HCT116 (cell line): ENCODE measurements at regions not wholly inside any gene's neighbourhood (a gene's known extent, or its start where the extent isn't known, plus 50 kb on each side); places are given as distances from the start of the nearest gene placed in this dataset.
A peak's percentile ranks its signal among the peaks of the same experiment; 100 is the strongest.

Experiments used
- ATAC-seq: fragments of 200-7000 bp; cut with Tn5 transposase; 2 replicates; pipeline ENCODE4 v1.9.1; 2020; ENCODE audit warnings: mild to moderate bottlenecking, moderate library complexity
- BruUV-seq: library from RNA; stranded (reverse); fragments of 400-500 nt; replicated peaks from 2 replicates; lab custom pipeline; 2021; lab: Mats Ljungman, UMichigan
- CTCF ChIA-PET: fragments of 300-600 bp; sonication (Branson Sonifier 250); formaldehyde crosslinking; loops from one replicate; lab custom pipeline; 2021; ENCODE audit warnings: antibody characterized with exemption; lab: Charles Lee
- POLR2A ChIA-PET: fragments of 300-600, 350-600 bp; sonication (Branson Sonifier 250); formaldehyde crosslinking; loops from one replicate; lab custom pipeline; 2021; ENCODE audit warnings: antibody characterized with exemption; lab: Charles Lee
- RAD21 ChIA-PET, 2 experiments: fragments of 300-600 bp; sonication (Branson Sonifier 250); formaldehyde crosslinking; loops; one replicate each; lab custom pipeline; 2023; ENCODE audit warnings: low total read pairs in 2 of 2; ENCODE audit not compliant: uncharacterized antibody in 2 of 2, unreplicated experiment in 2 of 2, low non-redundant PET in 1 of 2; lab: Charles Lee
- DNase-seq: peaks from one replicate; pipeline ENCODE4 v3.0.0-alpha.2; 2010; ENCODE audit warnings: low read depth, low spot score
- H2AFZ ChIP-seq: fragments of 200-600 bp; shearing (Covaris generic), sonication (generic); 2 replicates; pipeline ENCODE4 v1.6.1; 2017; ENCODE audit warnings: low read depth, mixed run types, mixed read lengths, antibody characterized with exemption, low read length; ENCODE audit not compliant: poor library complexity, severe bottlenecking
- H3K27ac ChIP-seq: 2 replicates; pipeline ENCODE4 v1.5.1; 2012; ENCODE audit warnings: low read depth, low read length
- H3K27me3 ChIP-seq: fragments of 200-600 bp; sonication (generic); 2 replicates; pipeline ENCODE4 v1.6.1; 2016; ENCODE audit warnings: mixed run types, low read length, mixed read lengths; ENCODE audit not compliant: insufficient read depth
- H3K36me3 ChIP-seq, 2 experiments: fragments of 200-500 bp in 1 of 2; fragments of 200-600 bp in 1 of 2; sonication (Bioruptor generic) in 1 of 2; sonication (generic) in 1 of 2; 2 replicates each; pipeline versions ENCODE4 v1.5.1 to v1.6.1; 2014 to 2016; ENCODE audit warnings: low read length in 2 of 2, inconsistent platforms in 1 of 2, mixed read lengths in 1 of 2, mixed run types in 1 of 2; ENCODE audit not compliant: insufficient read depth in 2 of 2, control insufficient read depth in 1 of 2
- H3K4me1 ChIP-seq, 2 experiments: fragments of 200-600 bp in 1 of 2; sonication (generic) in 1 of 2; 2 replicates each; pipeline versions ENCODE4 v1.5.1 to v1.6.1; 2012 to 2017; ENCODE audit warnings: low read length in 2 of 2, inconsistent platforms in 1 of 2, mild to moderate bottlenecking in 1 of 2, mixed read lengths in 1 of 2, mixed run types in 1 of 2, moderate library complexity in 1 of 2; ENCODE audit not compliant: insufficient read depth in 2 of 2, control insufficient read depth in 1 of 2
- H3K4me2 ChIP-seq: fragments of 200-600 bp; sonication (generic); 2 replicates; pipeline ENCODE4 v1.6.1; 2017; ENCODE audit warnings: mixed run types, low read length, mixed read lengths
- H3K4me3 ChIP-seq, 2 experiments: fragments of 200-600 bp in 1 of 2; sonication (generic) in 1 of 2; replicated peaks in 1 of 2; 2 replicates each; pipeline ENCODE4 v1.5.1; 2011 to 2016; ENCODE audit warnings: low read length in 2 of 2, control low read depth in 1 of 2, low read depth in 1 of 2, mild to moderate bottlenecking in 1 of 2, mixed read lengths in 1 of 2, mixed run types in 1 of 2
- H3K79me2 ChIP-seq: fragments of 200-600 bp; sonication (generic); 2 replicates; pipeline ENCODE4 v1.6.1; 2017; ENCODE audit warnings: mild to moderate bottlenecking, mixed run types, low read length, moderate library complexity, mixed read lengths; ENCODE audit not compliant: insufficient read depth
- H3K9ac ChIP-seq: fragments of 200-600 bp; sonication (generic); 2 replicates; pipeline ENCODE4 v1.6.1; 2016; ENCODE audit warnings: low read length, mixed read lengths
- H3K9me2 ChIP-seq: fragments of 200-600 bp; sonication (generic), shearing (Covaris generic); 2 replicates; pipeline ENCODE4 v1.6.1; 2017; ENCODE audit warnings: mixed run types, mild to moderate bottlenecking, moderate library complexity; ENCODE audit not compliant: insufficient read depth
- H3K9me3 ChIP-seq, 2 experiments: fragments of 200-500 bp in 1 of 2; fragments of 200-600 bp in 1 of 2; sonication (Bioruptor generic) in 1 of 2; sonication (generic) in 1 of 2; 2 replicates each; pipeline ENCODE4 v1.6.1; 2014 to 2017; ENCODE audit warnings: low read length in 2 of 2, mixed read lengths in 2 of 2, inconsistent platforms in 1 of 2, low read depth in 1 of 2, mild to moderate bottlenecking in 1 of 2, mixed run types in 1 of 2, moderate library complexity in 1 of 2; ENCODE audit not compliant: control insufficient read depth in 1 of 2, insufficient read depth in 1 of 2
- H4K20me1 ChIP-seq: fragments of 200-600 bp; sonication (generic), shearing (Covaris generic); 2 replicates; pipeline ENCODE4 v1.6.1; 2017; ENCODE audit warnings: mixed run types, mild to moderate bottlenecking, moderate library complexity; ENCODE audit not compliant: insufficient read depth
- CBX3 ChIP-seq: IDR thresholded peaks from 2 replicates; pipeline ENCODE4 v1.6.1; 2012; ENCODE audit warnings: low read depth
- EGR1 ChIP-seq: IDR thresholded peaks from 2 replicates; pipeline ENCODE4 v1.6.1; 2012; ENCODE audit warnings: low read depth
- EZH2 ChIP-seq: fragments of 200-600 bp; sonication (generic); IDR thresholded peaks from 2 replicates; pipeline ENCODE4 v1.6.1; 2017; ENCODE audit warnings: antibody characterized with exemption, mixed run types
- JUND ChIP-seq: IDR thresholded peaks from 2 replicates; pipeline ENCODE4 v1.6.1; 2012
- POLR2A ChIP-seq: IDR thresholded peaks from 2 replicates; pipeline ENCODE4 v1.7.0; 2011; ENCODE audit warnings: borderline replicate concordance; ENCODE audit not compliant: insufficient read depth, insufficient read length; ENCODE audit errors: extremely low read depth
- POLR2AphosphoS5 ChIP-seq: IDR thresholded peaks from 2 replicates; pipeline ENCODE4 v1.6.1; 2011; ENCODE audit warnings: mild to moderate bottlenecking, low read depth, low read length, moderate library complexity
- RAD21 ChIP-seq: IDR thresholded peaks from 2 replicates; pipeline ENCODE4 v1.6.1; 2012; ENCODE audit warnings: low read depth, mild to moderate bottlenecking
- REST ChIP-seq: IDR thresholded peaks from 2 replicates; pipeline ENCODE4 v1.6.1; 2012; ENCODE audit warnings: low read depth
- ZFX ChIP-seq: fragments of 450-650 bp; IDR thresholded peaks from 2 replicates; pipeline ENCODE4 v1.6.1; 2017
- intact Hi-C: fragments of 100-400 bp; cut with micrococcal nuclease; formaldehyde crosslinking; loops from 2 replicates; pipeline ENCODE4 v1.10.0; 2022
- TF ChIP-seq, protein P1 (sequence below), 3 experiments: fragments of 200-600 bp in 1 of 3; sonication (generic) in 1 of 3; IDR thresholded peaks in 2 of 3; conservative IDR thresholded peaks in 1 of 3; 2 replicates each; pipeline ENCODE4 v1.5.1; 2012 to 2017; ENCODE audit warnings: low read depth in 2 of 3, low read length in 2 of 3, antibody characterized with exemption in 1 of 3, borderline replicate concordance in 1 of 3, control low read depth in 1 of 3, mild to moderate bottlenecking in 1 of 3, mixed read lengths in 1 of 3, mixed run types in 1 of 3, moderate library complexity in 1 of 3; ENCODE audit not compliant: insufficient read depth in 1 of 3

DNA sequence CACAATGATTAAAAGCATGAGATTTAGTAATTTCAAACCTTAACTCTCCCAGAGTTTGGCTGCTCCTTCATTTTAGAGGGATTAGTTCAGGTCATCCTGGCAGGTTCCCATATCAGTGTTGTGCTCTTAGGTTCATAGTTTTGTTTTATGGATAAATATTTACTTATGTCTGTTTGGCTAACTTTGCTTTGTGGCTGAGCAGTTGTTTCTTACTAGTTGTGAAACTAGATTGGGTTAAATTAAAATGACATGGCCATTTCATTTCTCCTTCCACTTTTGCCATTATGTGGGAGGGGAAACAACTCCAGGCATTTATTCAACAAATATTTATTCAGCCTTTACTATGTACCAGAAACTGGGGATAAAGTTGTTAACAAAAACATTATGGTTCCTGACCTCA, 158.8 kb downstream of the TMTC3 start:
- peaks cover 9 to 32% of the 10 kb centered on the region in 2 experiments; a peak in 3 of 4 replicates for H3K4me1 ChIP-seq
- intact Hi-C loops, result no loop called here
- no TSS peak for BruUV-seq
- H3K9ac ChIP-seq, result no peak overlapping the region
- H3K27ac ChIP-seq, result no peak overlapping the region
- ChIA-PET RAD21 (no interaction called here), POLR2A (no interaction called here), CTCF (no interaction called here)
- no peaks in the 10 kb centered on the region; a peak in 1 of 4 replicates for H3K36me3 ChIP-seq
- no peak overlapping the region for H3K4me3 ChIP-seq
- H3K27me3 ChIP-seq, result no peaks in the 10 kb centered on the region
- TF ChIP-seq POLR2AphosphoS5 (no peak), ZFX (no peak), EZH2 (no peak), POLR2A (no peak), REST (no peak), EGR1 (no peak), JUND (no peak), RAD21 (no peak), CBX3 (no peak)
- TF ChIP-seq, protein P1, sequence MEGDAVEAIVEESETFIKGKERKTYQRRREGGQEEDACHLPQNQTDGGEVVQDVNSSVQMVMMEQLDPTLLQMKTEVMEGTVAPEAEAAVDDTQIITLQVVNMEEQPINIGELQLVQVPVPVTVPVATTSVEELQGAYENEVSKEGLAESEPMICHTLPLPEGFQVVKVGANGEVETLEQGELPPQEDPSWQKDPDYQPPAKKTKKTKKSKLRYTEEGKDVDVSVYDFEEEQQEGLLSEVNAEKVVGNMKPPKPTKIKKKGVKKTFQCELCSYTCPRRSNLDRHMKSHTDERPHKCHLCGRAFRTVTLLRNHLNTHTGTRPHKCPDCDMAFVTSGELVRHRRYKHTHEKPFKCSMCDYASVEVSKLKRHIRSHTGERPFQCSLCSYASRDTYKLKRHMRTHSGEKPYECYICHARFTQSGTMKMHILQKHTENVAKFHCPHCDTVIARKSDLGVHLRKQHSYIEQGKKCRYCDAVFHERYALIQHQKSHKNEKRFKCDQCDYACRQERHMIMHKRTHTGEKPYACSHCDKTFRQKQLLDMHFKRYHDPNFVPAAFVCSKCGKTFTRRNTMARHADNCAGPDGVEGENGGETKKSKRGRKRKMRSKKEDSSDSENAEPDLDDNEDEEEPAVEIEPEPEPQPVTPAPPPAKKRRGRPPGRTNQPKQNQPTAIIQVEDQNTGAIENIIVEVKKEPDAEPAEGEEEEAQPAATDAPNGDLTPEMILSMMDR (IDR thresholded peaks at IDR 0.05 in 2 of 3, conservative IDR thresholded peaks at IDR 0.05 in 1 of 3; ENCODE audit: borderline replicate concordance in 1 of 3, insufficient read depth in 1 of 3, low read depth in 2 of 3, low read length in 2 of 3), result no peak
- H2AFZ ChIP-seq, result peak overlapping the region; percentile 20
- H3K4me2 ChIP-seq, result no peak overlapping the region
- no peak for DNase-seq
- ATAC-seq, result no peak
- no peaks in the 10 kb centered on the region for H3K9me3 ChIP-seq
- H3K9me2 ChIP-seq, result no peaks in the 10 kb centered on the region; the same call in 1 of the 2 replicates
- H3K79me2 ChIP-seq, result no peaks in the 10 kb centered on the region
- H4K20me1 ChIP-seq, result no peaks in the 10 kb centered on the region
